GM10266 (cell line): ENCODE measurements at regions not wholly inside any gene's neighbourhood (a gene's known extent, or its start where the extent isn't known, plus 50 kb on each side); places are given as distances from the start of the nearest gene placed in this dataset.
A peak's percentile ranks its signal among the peaks of the same experiment; 100 is the strongest.

Experiments used
- DNase-seq: peaks from one replicate; pipeline ENCODE4 v3.0.0; 2012; ENCODE audit errors: extremely low spot score
- CTCF ChIP-seq: IDR thresholded peaks from 2 replicates; pipeline ENCODE4 v1.5.1; 2012; ENCODE audit warnings: mild to moderate bottlenecking, low read depth; ENCODE audit not compliant: control insufficient read depth, insufficient read depth; ENCODE audit errors: missing control alignments

- no peak for DNase-seq
- TF ChIP-seq CTCF: no peak
Observed at GRCh38 chr6:26250698-26251044, 114.3 kb upstream of the BTN3A2 start.

GRCh38 chr6:26251354-26252076 lies 113.5 kb upstream of the BTN3A2 start:
- DNase-seq: peak; percentile 72
- no peak for TF ChIP-seq CTCF

- no peak for TF ChIP-seq CTCF
- DNase-seq: no peak
Observed at GRCh38 chr6:26252077-26252472, 112.9 kb upstream of the BTN3A2 start.

GRCh38 chr6:26254724-26255123 lies 110.3 kb upstream of the BTN3A2 start:
- no peak for DNase-seq
- no peak for TF ChIP-seq CTCF

- no peak for TF ChIP-seq CTCF
- DNase-seq: no peak
Observed at GRCh38 chr6:26257272-26257671, 107.7 kb upstream of the BTN3A2 start.

GRCh38 chr6:26258212-26258977 lies 106.6 kb upstream of the BTN3A2 start:
- DNase-seq: no peak
- peak; percentile 42 for TF ChIP-seq CTCF

GRCh38 chr6:26260110-26260637 lies 104.8 kb upstream of the BTN3A2 start:
- DNase-seq: no peak
- no peak for TF ChIP-seq CTCF
